ENCODE measurements at regions not wholly inside any gene's neighbourhood (a gene's known extent, or its start where the extent isn't known, plus 50 kb on each side); places are given as distances from the start of the nearest gene placed in this dataset.
"Not testable (repeated sequence)": the region's sequence is repeated elsewhere in the genome, so short reads cannot be mapped to it uniquely, and the experiment has no call there.

DNA sequence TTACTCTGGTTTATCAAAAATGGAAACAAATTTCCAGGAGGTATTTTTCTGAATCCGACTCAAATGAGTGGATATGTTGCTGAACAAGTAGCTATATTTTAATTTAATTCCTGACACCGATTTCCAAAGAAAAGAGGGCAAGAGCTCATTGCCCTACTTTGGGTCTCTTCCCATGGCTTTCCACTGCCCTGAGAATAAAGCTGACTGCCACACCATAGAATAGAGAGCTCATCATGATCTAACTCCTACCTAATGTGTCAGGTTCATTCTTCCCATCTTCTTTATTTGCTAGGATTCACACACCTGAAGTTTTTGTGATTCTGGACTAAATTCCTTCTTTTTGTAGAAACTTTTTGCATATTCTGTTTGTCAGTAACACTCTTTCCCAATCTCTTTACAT lies 792.1 kb downstream of the DTWD2 start:
- in situ Hi-C loops (cut with HindIII; ENCODE audit: low pct_ligation_motif_present, low pct_unique_long_range_greater_than_20kb, low sequenced_read_pairs): no loop called here
- DNase-seq: no peak

DNA sequence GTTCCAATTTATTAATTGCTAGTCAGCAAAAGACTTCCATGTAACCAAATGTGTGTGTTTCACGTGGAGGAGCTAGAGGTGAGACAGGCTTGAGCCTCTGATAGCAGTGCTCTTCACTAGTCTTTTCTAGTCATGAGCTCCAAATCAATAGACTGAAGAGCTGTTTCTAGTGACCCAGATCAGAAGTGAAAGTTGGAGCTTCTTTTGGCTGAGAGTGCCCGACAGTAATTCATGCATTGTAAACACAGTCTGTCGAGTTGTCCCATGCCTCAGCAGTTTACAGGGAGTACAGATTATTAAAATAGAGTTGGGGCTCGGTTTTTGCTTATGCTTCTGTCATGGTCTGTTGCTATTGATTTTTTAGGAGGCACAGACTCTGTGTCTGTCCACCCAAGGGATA lies 793.1 kb downstream of the DTWD2 start:
- no peak for DNase-seq
- in situ Hi-C loops (cut with HindIII; ENCODE audit: low pct_ligation_motif_present, low pct_unique_long_range_greater_than_20kb, low sequenced_read_pairs): no loop called here

DNA sequence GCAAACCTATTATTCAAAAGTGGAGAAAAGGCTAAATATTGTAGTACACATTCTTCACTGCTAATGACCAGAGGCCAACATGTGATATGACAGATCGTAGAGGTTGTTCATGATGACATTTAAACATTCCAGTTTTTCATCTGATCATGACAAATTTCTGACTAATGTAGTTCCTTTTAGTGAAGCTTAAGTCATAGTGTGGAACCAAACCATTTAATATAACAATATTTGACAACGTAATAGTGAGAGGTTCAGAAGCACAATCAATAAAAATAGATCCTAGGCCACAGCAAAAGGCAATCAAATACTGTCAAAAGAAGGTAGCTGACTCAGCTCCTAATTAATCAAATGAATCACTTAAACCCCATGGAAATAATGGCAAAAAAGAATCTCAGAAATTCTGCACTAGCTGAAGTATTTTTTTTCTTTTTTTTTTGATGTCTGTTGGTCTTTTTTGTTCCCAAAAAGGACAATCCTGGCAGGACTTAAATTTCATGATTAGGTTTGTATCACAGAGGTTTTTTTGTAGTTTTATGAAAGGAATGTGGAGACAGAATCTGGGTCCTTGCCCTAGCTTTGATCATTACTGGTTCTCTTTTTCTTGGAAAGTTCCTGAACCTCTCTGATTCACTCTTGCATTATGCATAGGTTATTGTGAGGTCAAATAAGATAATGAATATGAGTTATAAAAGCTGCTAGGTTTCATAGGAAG lies 795.0 kb downstream of the DTWD2 start:
- no peak for DNase-seq
- in situ Hi-C loops (cut with HindIII; ENCODE audit: low pct_ligation_motif_present, low pct_unique_long_range_greater_than_20kb, low sequenced_read_pairs): no loop called here

- in situ Hi-C loops (cut with HindIII; ENCODE audit: low pct_ligation_motif_present, low pct_unique_long_range_greater_than_20kb, low sequenced_read_pairs): no loop called here
- no peak for DNase-seq
These were observed 803.3 kb downstream of the DTWD2 start for GRCh38 chr5:118185018-118185417.

GRCh38 chr5:118176146-118176545 lies 812.2 kb downstream of the DTWD2 start:
- no peak for DNase-seq
- in situ Hi-C loops (cut with HindIII; ENCODE audit: low pct_ligation_motif_present, low pct_unique_long_range_greater_than_20kb, low sequenced_read_pairs): no loop called here

DNA sequence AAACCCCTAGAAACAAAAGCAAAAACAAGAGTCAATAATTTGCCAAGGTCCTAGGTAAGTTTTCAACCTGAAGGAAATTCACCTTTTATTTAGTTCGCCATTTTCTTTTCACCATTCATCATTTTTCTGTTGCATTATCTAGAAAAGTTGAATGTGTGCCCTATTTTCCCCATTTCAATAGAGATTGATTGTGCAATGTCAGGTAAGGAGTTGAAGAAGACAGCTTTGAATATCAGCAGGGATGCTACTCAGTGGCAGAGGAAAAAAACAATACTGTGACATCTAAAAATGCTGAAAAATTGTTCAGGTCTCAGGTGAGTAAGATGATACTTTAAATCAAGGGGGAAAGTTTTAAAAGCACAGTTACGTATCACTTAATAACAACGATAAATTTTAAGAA lies 813.7 kb downstream of the DTWD2 start:
- DNase-seq: no peak
- in situ Hi-C loops (cut with HindIII; ENCODE audit: low pct_ligation_motif_present, low pct_unique_long_range_greater_than_20kb, low sequenced_read_pairs): no loop called here

DNA sequence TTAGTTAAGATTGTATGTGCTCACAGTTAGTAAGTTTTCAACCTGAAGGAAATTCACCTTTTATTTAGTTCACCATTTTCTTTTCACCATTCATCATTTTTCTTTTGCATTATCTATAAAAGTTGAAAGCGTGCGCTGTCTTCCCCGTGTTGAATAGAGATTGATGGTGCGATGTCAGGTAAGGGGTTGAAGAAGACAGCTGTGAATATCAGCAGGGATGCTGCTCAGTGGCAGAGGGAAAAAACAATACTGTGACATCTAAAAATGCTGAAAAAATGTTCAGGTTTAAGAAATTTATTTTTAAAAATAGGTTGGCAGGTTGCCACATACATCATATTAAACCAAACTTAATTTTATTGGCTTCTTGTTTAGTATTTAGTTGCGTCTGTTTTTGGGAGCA lies 815.0 kb downstream of the DTWD2 start:
- in situ Hi-C loops (cut with HindIII; ENCODE audit: low pct_ligation_motif_present, low pct_unique_long_range_greater_than_20kb, low sequenced_read_pairs): no loop called here

DNA sequence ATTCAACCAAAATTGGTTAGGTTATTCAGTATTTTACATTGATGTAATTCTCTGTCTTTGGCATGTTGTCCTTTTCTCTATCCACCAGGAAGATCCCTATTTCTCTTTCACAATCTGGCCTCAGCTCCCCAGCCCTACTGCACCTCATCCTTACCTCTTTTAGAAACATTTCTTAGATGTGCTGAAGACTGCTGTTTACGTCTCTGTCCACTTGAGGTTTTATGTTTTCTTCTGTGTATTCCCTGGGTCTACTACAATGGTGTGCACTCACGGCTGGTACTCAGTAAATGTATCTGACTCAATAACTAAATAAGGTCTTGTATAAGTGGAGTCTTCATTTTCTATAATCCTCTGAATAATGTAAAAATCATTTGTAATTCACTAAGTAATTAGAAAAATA lies 822.7 kb downstream of the DTWD2 start:
- no peak for DNase-seq

More for the DNA sequence above, 815.0 kb downstream of the DTWD2 start:
- no peak for DNase-seq

GRCh38 chr5:118156181-118156580 lies 832.2 kb downstream of the DTWD2 start:
- in situ Hi-C loops (cut with HindIII; ENCODE audit: low pct_ligation_motif_present, low pct_unique_long_range_greater_than_20kb, low sequenced_read_pairs): no loop called here
- DNase-seq: no peak

More for the DNA sequence above, 822.7 kb downstream of the DTWD2 start:
- in situ Hi-C loops (cut with HindIII; ENCODE audit: low pct_ligation_motif_present, low pct_unique_long_range_greater_than_20kb, low sequenced_read_pairs): no loop called here

GRCh38 chr5:118146824-118147223 lies 841.5 kb downstream of the DTWD2 start:
- in situ Hi-C loops (cut with HindIII; ENCODE audit: low pct_ligation_motif_present, low pct_unique_long_range_greater_than_20kb, low sequenced_read_pairs): no loop called here
- DNase-seq: no peak

DNA sequence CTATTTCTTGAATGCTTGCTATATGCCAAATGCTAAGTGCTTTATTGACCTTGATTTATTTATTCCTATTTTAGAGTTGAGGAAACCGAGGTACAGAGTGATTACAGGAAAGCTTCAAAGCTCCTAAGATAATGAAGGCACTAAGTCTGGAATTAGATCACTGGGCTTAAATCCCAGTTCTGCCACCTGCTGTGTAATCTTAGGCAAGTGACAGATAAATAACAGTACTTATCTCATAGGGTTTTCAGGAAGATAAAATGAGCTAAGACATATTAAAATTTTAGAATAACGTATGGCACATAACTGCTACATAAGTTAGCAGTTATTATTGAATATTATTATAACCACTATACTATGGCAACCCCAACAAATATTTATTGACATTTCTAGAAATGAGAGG lies 843.8 kb downstream of the DTWD2 start:
- DNase-seq: no peak
- in situ Hi-C loops (cut with HindIII; ENCODE audit: low pct_ligation_motif_present, low pct_unique_long_range_greater_than_20kb, low sequenced_read_pairs): no loop called here

DNA sequence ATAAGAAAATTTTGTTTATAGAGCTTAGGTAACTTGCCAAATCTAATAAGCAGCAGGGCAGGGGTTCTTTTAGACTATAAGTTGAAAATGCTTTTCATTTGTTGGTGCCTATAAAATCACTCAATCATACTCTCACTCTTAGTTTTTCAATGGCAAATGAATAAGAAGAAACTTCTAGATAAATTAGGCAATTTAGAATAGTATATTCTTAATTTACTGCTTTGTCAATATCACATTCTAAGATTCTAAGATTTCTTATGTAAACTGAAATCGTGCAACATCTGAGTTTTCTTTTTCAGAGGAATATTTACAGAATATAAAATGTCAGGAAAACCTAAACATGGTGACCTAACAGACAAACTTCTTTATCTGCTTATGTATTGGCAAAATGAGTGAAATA lies 849.0 kb downstream of the DTWD2 start:
- in situ Hi-C loops (cut with HindIII; ENCODE audit: low pct_ligation_motif_present, low pct_unique_long_range_greater_than_20kb, low sequenced_read_pairs): no loop called here
- DNase-seq: no peak

DNA sequence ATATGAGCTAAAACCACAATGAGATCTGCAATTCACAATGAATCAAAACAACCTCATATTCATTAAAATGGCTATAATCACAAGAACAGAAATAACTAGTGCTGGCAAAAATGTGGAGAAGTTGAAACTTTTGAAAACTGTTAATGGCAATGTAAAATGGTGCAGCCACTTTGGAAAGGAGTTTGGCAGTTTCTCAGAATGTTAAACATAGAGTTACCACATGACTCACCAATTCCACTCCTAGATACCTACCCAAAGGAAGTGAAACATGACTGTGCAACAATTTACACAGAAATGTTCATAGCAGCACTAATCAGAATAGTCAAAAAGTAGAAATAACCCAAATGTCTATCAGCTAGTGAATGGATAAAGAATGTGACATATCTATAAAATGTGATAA lies 862.2 kb downstream of the DTWD2 start:
- no peak for DNase-seq
- in situ Hi-C loops (cut with HindIII; ENCODE audit: low pct_ligation_motif_present, low pct_unique_long_range_greater_than_20kb, low sequenced_read_pairs): no loop called here

DNA sequence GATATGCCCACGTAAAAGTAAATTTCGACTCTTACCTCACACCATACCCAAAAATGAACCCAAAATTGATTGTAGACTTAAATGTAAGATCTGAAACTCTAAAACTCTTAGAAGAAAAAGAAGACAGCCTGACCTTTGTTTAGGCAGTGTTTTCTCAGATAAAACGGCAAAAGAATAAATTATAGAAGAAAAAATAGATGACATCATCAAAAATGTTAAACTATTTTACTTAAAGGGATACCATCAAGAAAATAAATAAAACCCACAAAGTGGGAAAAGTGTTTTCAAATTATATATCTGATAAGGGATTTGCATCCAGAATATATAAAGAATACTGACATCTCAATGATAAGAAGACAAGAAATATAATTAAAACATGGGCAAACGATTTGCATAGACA lies 862.7 kb downstream of the DTWD2 start:
- in situ Hi-C loops (cut with HindIII; ENCODE audit: low pct_ligation_motif_present, low pct_unique_long_range_greater_than_20kb, low sequenced_read_pairs): no loop called here
- no peak for DNase-seq

GRCh38 chr5:118121258-118121657 lies 867.1 kb downstream of the DTWD2 start:
- in situ Hi-C loops (cut with HindIII; ENCODE audit: low pct_ligation_motif_present, low pct_unique_long_range_greater_than_20kb, low sequenced_read_pairs): no loop called here
- DNase-seq: no peak

DNA sequence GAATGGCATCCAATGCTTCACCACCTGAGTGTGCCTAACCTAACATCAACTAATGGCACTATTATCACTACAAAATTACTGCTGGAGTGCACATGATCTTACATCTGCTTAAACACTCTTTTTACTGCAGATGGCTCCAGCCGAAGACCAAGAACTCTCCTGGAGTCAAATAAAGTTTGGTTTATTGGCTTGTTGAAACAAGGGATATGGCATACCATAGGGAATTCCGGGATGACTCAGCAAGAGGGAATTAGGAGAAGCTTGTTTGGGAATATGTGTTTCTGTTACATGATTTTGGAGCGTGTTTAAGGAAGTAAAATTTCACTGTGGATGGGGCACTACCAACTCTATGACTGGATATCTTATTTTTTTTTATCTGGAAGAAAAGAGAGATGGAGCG lies 872.6 kb downstream of the DTWD2 start:
- in situ Hi-C loops (cut with HindIII; ENCODE audit: low pct_ligation_motif_present, low pct_unique_long_range_greater_than_20kb, low sequenced_read_pairs): no loop called here
- no peak for DNase-seq

DNA sequence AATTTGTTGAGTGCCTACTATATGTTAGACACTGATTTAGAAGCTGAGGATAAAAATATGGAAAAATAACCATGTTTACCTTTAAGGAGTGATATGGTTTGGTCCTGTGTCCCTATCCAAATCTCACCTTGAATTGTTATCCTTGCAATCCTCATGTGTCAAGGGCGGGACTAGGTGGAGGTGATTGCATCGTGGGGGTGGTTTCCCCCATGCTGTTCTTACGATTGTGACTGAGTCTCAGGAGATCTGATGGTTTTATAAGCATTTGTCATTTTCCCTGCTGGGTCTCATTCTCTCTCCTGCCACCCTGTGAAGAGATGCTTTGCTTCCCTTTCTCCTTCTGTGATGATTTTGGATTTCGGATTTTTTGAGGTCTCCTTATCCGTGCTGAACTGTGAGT lies 876.4 kb downstream of the DTWD2 start:
- in situ Hi-C loops (cut with HindIII; ENCODE audit: low pct_ligation_motif_present, low pct_unique_long_range_greater_than_20kb, low sequenced_read_pairs): no loop called here
- no peak for DNase-seq

DNA sequence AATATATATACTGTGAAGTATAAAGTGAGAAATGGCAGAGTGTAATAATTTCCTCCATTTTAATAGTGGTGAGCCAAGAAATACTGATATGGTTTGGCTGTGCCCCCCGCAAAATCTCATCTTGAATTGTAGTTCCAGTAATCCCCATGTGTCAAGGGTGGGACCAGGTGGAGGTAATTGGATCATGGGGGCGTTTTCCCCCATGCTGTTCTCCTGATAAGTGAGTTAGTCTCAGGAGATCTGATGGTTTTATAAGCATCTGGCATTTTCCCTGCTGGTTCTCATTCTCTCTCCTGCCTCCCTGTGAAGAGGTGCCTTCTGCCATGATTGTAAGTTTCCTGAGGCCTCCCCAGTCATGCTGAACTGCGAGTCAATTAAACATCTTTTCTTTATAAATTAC lies 881.1 kb downstream of the DTWD2 start:
- in situ Hi-C loops (cut with HindIII; ENCODE audit: low pct_ligation_motif_present, low pct_unique_long_range_greater_than_20kb, low sequenced_read_pairs); DNase-seq: not testable (repeated sequence)

DNA sequence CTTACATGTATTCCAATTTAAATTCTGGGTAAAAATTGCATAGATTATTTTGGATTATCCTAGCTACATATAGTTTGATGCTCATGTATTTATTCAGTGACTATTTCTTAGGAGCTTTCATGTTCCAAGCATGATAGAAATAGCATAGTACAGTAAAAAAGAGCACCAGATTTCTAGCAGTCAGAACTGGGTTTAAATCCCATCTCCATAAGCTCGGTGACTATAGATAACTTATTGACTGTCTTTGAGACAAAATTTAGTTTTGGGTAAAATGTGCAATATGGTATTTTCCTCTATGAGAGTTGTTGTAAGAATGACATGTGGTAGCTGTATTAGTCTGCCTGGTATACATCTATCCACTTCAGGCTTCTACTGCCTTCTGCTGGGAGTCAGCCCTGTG lies 889.6 kb downstream of the DTWD2 start:
- no peak for DNase-seq
- in situ Hi-C loops (cut with HindIII; ENCODE audit: low pct_ligation_motif_present, low pct_unique_long_range_greater_than_20kb, low sequenced_read_pairs): no loop called here

- in situ Hi-C loops (cut with HindIII; ENCODE audit: low pct_ligation_motif_present, low pct_unique_long_range_greater_than_20kb, low sequenced_read_pairs): no loop called here
- DNase-seq: peak; percentile 4
These were observed 893.2 kb downstream of the DTWD2 start for GRCh38 chr5:118095115-118095514.

DNA sequence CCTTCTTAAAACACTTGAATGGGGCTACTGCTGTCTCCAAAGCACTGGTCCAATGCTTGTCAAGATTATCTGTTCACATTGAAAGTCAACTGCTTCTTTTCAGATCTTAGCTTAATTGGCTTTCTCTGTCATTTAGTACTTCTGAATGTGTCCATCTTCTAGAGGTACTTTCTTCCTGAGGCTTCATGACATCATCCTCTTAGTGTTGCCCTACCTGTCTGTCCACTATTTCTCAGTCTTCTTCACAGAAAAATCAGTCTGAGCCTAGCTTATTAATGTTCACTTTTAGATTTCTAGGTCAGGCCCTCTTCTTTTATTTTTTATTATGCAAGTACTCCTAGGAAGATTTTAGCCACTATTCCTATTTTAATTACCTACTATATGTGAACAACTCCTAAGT lies 899.9 kb downstream of the DTWD2 start:
- DNase-seq: no peak
- in situ Hi-C loops (cut with HindIII; ENCODE audit: low pct_ligation_motif_present, low pct_unique_long_range_greater_than_20kb, low sequenced_read_pairs): no loop called here
